ENCODE measurements at regions not wholly inside any gene's neighbourhood (a gene's known extent, or its start where the extent isn't known, plus 50 kb on each side); places are given as distances from the start of the nearest gene placed in this dataset.
"Not testable (repeated sequence)": the region's sequence is repeated elsewhere in the genome, so short reads cannot be mapped to it uniquely, and the experiment has no call there.

DNA sequence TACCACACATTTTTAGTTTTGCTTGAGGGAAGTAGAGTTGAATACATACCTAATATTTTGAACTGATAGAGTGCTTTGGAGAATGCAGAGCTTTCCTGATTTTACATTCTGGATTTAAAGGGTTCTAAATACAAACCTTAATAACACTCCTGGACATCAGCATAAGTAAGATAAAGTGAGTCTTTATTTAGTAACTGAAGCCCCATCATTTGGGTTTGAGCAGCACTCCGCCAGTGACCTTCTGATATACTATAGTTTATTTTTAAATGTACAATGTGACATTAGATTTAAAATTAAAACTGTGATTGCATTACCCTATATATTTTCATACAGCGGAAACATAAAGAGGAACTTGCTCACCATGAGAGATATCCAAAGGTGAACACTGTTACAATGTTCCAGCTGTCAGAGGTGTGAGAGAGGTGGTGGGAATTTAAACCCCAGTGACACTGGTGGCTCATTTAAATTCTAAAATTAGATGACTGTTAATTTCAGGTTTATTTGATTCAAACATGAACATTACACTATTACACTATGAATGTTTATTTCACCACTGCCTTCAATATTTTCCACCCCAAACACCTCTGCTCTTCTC is 203.0 kb upstream of the PCSK5 start:
- Histone ChIP-seq H3K27ac (no peak overlapping the region), H3K4me3 (no peak overlapping the region), H2AFZ (no peak overlapping the region), H3K27me3 (no peaks in the 10 kb centered on the region), H4K20me1 (ENCODE audit: insufficient read depth, poor library complexity, severe bottlenecking) (no peaks in the 10 kb centered on the region), H3K9me3 (ENCODE audit: low read depth) (no peaks in the 10 kb centered on the region), H3K4me1 (ENCODE audit: insufficient read depth) (no peaks in the 10 kb centered on the region), H3K9me2 (replicated peaks; ENCODE audit: insufficient read depth) (no peaks in the 10 kb centered on the region), H3K36me3 (replicated peaks; ENCODE audit: insufficient read depth, low read depth) (no peaks in the 10 kb centered on the region), H3K4me2 (no peak overlapping the region), H3K79me2 (no peaks in the 10 kb centered on the region)
- DNase-seq (ENCODE audit: low spot score), result no peak
- WGBS (ENCODE audit: low lambda C conversion rate, missing lambda C conversion rate), result 47% methylated on average over 2 of the region's 2 CpGs
- TF ChIP-seq EZH2phosphoT487 (IDR thresholded peaks at IDR 0.05; ENCODE audit: low read depth, severe bottlenecking, unreplicated experiment) (no peak), EZH2 (IDR thresholded peaks at IDR 0.05; ENCODE audit: borderline replicate concordance) (no peak)
- TF ChIP-seq, protein P1, sequence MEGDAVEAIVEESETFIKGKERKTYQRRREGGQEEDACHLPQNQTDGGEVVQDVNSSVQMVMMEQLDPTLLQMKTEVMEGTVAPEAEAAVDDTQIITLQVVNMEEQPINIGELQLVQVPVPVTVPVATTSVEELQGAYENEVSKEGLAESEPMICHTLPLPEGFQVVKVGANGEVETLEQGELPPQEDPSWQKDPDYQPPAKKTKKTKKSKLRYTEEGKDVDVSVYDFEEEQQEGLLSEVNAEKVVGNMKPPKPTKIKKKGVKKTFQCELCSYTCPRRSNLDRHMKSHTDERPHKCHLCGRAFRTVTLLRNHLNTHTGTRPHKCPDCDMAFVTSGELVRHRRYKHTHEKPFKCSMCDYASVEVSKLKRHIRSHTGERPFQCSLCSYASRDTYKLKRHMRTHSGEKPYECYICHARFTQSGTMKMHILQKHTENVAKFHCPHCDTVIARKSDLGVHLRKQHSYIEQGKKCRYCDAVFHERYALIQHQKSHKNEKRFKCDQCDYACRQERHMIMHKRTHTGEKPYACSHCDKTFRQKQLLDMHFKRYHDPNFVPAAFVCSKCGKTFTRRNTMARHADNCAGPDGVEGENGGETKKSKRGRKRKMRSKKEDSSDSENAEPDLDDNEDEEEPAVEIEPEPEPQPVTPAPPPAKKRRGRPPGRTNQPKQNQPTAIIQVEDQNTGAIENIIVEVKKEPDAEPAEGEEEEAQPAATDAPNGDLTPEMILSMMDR (IDR thresholded peaks at IDR 0.05; ENCODE audit: poor library complexity), result no peak

GRCh38 chr9:75690551-75690950 is 199.9 kb upstream of the PCSK5 start:
- H3K36me3 ChIP-seq (replicated peaks; ENCODE audit: insufficient read depth, low read depth); H4K20me1 ChIP-seq (ENCODE audit: insufficient read depth, poor library complexity, severe bottlenecking); H3K79me2 ChIP-seq; H3K4me2 ChIP-seq; H3K27me3 ChIP-seq; H3K9me2 ChIP-seq (replicated peaks; ENCODE audit: insufficient read depth); H3K4me3 ChIP-seq; H3K4me1 ChIP-seq (ENCODE audit: insufficient read depth); H3K27ac ChIP-seq; DNase-seq (ENCODE audit: low spot score); H2AFZ ChIP-seq; H3K9me3 ChIP-seq (ENCODE audit: low read depth): not testable (repeated sequence)

GRCh38 chr9:75691408-75691807 is 199.1 kb upstream of the PCSK5 start:
- Histone ChIP-seq H3K36me3 (replicated peaks; ENCODE audit: insufficient read depth, low read depth) (no peaks in the 10 kb centered on the region), H3K27me3 (no peaks in the 10 kb centered on the region), H3K27ac (no peak overlapping the region), H3K9me2 (replicated peaks; ENCODE audit: insufficient read depth) (no peaks in the 10 kb centered on the region), H3K79me2 (no peaks in the 10 kb centered on the region), H3K4me1 (ENCODE audit: insufficient read depth) (no peaks in the 10 kb centered on the region), H3K4me2 (no peak overlapping the region), H3K9me3 (ENCODE audit: low read depth) (no peaks in the 10 kb centered on the region), H2AFZ (no peak overlapping the region), H3K4me3 (no peak overlapping the region), H4K20me1 (ENCODE audit: insufficient read depth, poor library complexity, severe bottlenecking) (no peaks in the 10 kb centered on the region)
- TF ChIP-seq EZH2 (IDR thresholded peaks at IDR 0.05; ENCODE audit: borderline replicate concordance) (no peak), EZH2phosphoT487 (IDR thresholded peaks at IDR 0.05; ENCODE audit: low read depth, severe bottlenecking, unreplicated experiment) (no peak)
- TF ChIP-seq, protein P1 (IDR thresholded peaks at IDR 0.05; ENCODE audit: poor library complexity), result no peak
- DNase-seq (ENCODE audit: low spot score), result no peak
- 96% methylated on average over 1 of the region's 1 CpG for WGBS (ENCODE audit: low lambda C conversion rate, missing lambda C conversion rate)

DNA sequence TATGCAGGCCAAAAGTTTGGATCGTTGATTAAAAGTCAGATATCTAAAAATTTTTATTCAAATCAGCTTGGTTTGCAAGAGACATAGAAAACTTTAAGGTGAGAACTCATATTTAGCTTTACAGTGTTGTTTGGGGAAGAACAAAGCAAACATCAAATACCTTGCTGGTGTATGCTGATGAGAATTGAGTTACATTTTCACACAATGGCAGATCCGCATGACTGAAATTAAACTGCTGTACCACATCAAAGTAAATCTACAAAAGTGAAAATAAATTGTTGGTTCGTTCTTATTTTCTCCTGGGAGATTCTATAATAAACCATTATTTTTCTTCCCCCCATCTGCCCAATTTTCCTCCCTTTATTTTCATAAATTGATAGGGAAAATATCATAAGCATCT is 198.2 kb upstream of the PCSK5 start:
- Histone ChIP-seq H3K27ac (no peak overlapping the region), H3K4me1 (ENCODE audit: insufficient read depth) (no peaks in the 10 kb centered on the region), H3K36me3 (replicated peaks; ENCODE audit: insufficient read depth, low read depth) (no peaks in the 10 kb centered on the region), H3K4me3 (no peak overlapping the region), H3K27me3 (no peaks in the 10 kb centered on the region), H3K79me2 (no peaks in the 10 kb centered on the region), H3K9me3 (ENCODE audit: low read depth) (no peaks in the 10 kb centered on the region), H4K20me1 (ENCODE audit: insufficient read depth, poor library complexity, severe bottlenecking) (no peaks in the 10 kb centered on the region), H3K4me2 (no peak overlapping the region), H2AFZ (no peak overlapping the region), H3K9me2 (replicated peaks; ENCODE audit: insufficient read depth) (no peaks in the 10 kb centered on the region)
- TF ChIP-seq EZH2phosphoT487 (IDR thresholded peaks at IDR 0.05; ENCODE audit: low read depth, severe bottlenecking, unreplicated experiment), result no peak
- TF ChIP-seq, protein P1 (IDR thresholded peaks at IDR 0.05; ENCODE audit: poor library complexity), result no peak
- 84% methylated on average over 3 of the region's 3 CpGs for WGBS (ENCODE audit: low lambda C conversion rate, missing lambda C conversion rate)
- DNase-seq (ENCODE audit: low spot score), result no peak

All from hepatocyte (in vitro differentiated cells).